ENCODE measurements at regions not wholly inside any gene's neighbourhood (a gene's known extent, or its start where the extent isn't known, plus 50 kb on each side); places are given as distances from the start of the nearest gene placed in this dataset.
A peak's percentile ranks its signal among the peaks of the same experiment; 100 is the strongest.

DNA sequence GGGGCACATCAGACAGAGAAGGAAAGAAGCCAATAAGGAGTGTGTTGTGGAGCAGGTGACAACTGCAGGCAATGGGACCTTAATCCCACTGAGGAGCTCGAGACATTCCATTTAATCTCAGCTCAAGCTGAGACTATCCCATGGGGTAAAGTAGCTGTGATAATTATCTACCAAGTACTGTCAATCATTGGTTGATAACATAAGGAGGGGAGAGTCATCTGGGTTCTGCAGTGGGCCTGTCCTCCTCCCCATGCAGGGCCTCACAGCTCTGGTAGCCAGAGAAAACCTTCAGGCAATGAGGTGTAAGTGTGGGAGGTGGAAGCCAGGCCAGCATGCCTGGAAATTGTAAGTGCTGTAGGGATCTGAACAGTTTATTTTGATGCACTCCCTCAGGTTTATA lies 375.0 kb upstream of the ARID1B start:
- TF ChIP-seq, protein P1, sequence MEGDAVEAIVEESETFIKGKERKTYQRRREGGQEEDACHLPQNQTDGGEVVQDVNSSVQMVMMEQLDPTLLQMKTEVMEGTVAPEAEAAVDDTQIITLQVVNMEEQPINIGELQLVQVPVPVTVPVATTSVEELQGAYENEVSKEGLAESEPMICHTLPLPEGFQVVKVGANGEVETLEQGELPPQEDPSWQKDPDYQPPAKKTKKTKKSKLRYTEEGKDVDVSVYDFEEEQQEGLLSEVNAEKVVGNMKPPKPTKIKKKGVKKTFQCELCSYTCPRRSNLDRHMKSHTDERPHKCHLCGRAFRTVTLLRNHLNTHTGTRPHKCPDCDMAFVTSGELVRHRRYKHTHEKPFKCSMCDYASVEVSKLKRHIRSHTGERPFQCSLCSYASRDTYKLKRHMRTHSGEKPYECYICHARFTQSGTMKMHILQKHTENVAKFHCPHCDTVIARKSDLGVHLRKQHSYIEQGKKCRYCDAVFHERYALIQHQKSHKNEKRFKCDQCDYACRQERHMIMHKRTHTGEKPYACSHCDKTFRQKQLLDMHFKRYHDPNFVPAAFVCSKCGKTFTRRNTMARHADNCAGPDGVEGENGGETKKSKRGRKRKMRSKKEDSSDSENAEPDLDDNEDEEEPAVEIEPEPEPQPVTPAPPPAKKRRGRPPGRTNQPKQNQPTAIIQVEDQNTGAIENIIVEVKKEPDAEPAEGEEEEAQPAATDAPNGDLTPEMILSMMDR (IDR thresholded peaks at IDR 0.05; ENCODE audit: insufficient read depth, low read depth, low read length, missing control alignments), result no peak
- no peak for DNase-seq (ENCODE audit: low read depth)
- H3K4me3 ChIP-seq (ENCODE audit: low read length), result no peak overlapping the region

DNA sequence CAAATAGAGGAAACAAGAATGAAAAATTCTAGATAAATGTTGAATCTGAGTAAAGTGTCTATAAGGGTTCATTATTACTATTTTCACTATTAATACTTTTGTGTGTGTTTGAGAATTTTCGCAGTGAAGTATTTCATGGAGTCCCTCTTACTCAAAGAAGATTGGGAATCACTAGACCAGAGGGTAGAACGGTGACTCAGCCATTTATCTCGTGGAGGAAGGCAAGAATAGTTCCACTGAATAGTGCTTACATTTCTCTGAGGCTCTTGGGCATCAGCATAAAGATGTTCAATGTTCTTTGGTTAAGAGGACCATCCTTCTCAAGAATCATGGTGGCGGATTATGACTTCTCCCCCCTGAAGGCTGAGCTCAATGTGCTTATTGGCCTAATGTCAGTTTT lies 376.7 kb upstream of the ARID1B start:
- TF ChIP-seq, protein P1 (IDR thresholded peaks at IDR 0.05; ENCODE audit: insufficient read depth, low read depth, low read length, missing control alignments), result no peak
- H3K4me3 ChIP-seq (ENCODE audit: low read length), result no peak overlapping the region
- no peak for DNase-seq (ENCODE audit: low read depth)

DNA sequence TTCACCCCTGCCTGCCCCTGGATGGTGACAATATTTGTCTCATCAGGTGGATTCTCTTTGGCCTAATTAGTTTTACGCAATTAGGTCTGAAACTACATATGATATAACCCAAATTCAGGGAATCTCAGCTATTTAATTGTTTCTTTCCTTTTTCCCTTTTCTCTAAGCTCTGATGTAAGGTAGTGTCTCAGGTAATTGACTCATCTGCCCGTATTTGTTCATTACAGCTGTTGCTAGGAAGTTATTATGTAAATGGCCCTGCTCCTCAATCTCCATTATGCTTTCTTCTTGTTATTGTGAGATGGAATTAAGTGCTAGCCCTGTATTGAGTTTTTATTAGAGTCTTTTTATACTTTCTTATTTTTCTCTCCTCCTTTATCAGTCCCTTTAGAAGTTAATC lies 378.2 kb upstream of the ARID1B start:
- H3K4me3 ChIP-seq (ENCODE audit: low read length), result no peak overlapping the region
- peak; percentile 15 for DNase-seq (ENCODE audit: low read depth)
- TF ChIP-seq, protein P1 (IDR thresholded peaks at IDR 0.05; ENCODE audit: insufficient read depth, low read depth, low read length, missing control alignments), result no peak

DNA sequence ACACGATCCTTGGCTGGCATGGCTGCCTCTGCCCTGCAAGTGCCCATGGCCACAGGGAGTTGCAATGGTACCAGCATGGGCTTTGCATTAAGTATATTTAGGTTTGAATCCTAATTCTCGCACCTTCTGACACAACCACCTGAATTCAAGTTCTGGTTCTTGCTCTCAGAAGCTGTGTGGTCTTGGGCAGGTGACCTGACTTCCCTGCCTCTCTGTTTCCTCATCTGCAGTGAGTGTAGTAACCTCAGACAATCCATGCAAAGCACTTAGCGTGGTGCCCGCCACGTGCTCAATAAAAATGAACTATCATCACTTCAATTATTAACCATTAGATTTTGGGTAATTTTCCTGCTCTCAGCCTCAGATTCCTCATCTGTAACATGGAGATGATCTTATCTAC lies 378.8 kb upstream of the ARID1B start:
- TF ChIP-seq, protein P1 (IDR thresholded peaks at IDR 0.05; ENCODE audit: insufficient read depth, low read depth, low read length, missing control alignments), result no peak
- no peak overlapping the region for H3K4me3 ChIP-seq (ENCODE audit: low read length)
- no peak for DNase-seq (ENCODE audit: low read depth)

DNA sequence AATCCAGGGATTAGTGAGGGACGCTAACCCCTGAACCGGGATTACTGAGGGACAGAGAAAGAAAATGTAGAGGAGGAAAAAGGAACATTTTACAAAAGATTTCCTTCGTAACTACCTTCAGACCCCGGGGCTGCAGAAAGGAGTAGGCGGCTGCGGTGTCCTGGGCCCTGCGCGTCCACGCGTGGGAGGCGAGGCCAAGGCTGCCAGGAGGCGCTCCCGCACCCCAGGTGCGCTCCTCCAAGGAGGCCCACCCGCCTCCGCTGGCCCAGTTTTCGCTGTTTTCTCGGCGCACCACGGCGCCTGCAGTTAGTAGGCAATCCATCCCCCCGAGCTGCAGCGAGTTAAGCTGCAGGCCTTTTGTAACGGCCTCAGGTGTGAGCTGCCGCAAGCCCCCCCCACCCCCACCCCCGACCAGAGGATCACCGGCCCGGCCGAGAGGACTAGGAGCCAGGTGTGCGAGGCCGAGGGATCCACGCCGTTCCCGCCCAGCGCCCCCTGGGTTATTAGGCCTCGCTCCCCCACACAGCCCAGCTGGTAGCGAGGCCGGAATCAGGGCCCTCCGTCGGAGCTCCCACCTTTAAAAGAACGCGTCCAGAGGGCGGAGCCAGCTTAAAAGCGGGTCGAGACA lies 380.3 kb upstream of the ARID1B start:
- no peak for DNase-seq (ENCODE audit: low read depth)
- TF ChIP-seq, protein P1 (IDR thresholded peaks at IDR 0.05; ENCODE audit: insufficient read depth, low read depth, low read length, missing control alignments), result no peak
- peak overlapping the region; percentile 2 for H3K4me3 ChIP-seq (ENCODE audit: low read length)

DNA sequence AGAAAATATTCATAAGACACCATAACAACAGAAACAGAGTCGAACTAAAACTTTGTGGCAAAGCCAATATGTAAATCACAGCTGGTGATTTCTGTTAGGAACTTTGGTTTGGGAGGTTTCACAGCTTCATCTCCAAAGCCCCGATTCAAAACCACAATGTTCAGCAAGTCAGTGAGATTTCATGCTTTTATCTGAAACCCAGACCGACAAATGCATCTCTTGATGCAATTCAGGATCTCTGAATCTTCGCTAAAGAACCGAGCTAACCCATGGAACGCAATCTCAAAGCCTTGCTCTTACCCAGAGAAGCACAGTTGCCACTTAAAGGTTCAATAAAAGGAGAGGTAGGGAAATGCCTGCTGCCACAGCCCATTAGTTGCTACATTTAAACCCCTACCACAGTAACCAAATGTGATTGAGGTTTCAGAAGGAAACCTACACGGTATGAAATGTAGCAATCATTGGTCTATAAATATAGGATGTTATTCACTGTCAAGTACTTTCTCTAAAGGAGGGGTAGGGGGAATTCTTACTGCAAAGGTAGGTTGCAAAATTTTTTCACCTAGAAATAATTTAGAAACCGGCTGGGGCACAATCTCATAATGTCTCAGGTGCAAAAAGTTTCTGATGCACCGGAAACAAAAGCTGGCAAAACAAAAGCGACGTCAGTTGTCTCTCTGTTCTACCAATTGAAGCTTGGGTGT lies 381.0 kb upstream of the ARID1B start:
- TF ChIP-seq, protein P1 (IDR thresholded peaks at IDR 0.05; ENCODE audit: insufficient read depth, low read depth, low read length, missing control alignments), result no peak
- no peak overlapping the region for H3K4me3 ChIP-seq (ENCODE audit: low read length)
- no peak for DNase-seq (ENCODE audit: low read depth)

DNA sequence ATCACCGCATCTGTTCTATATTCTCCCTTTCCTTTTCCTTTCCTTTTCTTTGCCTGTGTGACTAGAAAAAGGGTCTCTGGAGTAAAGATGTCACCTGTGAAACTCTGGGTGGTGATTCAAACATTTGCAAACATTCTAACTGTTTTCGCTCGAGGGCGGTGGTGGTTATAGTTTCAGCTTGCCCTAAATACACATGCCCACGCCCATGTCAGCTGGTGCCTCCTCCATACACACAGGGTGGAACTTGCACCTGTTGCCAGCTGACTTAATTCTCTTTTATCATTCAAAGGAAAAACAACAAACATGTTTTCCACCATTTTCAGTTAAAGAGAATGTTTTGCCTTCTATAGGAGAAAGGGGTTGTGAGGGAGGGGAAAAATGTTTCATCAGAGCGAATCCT lies 381.9 kb upstream of the ARID1B start:
- TF ChIP-seq, protein P1 (IDR thresholded peaks at IDR 0.05; ENCODE audit: insufficient read depth, low read depth, low read length, missing control alignments), result no peak
- no peak overlapping the region for H3K4me3 ChIP-seq (ENCODE audit: low read length)
- peak; percentile 22 for DNase-seq (ENCODE audit: low read depth)
